CD4-positive, alpha-beta T cell treated with Interleukin-12 subunit alpha and Interleukin-12 subunit beta, for 1 hour (primary cell): ENCODE measurements at regions not wholly inside any gene's neighbourhood (a gene's known extent, or its start where the extent isn't known, plus 50 kb on each side); places are given as distances from the start of the nearest gene placed in this dataset.

Experiments used
- DNase-seq: peaks from one replicate; pipeline ENCODE4 v3.0.0-alpha.2; 2020

- no peak for DNase-seq
These were observed 1414.0 kb upstream of the AGA start for GRCh38 chr4:178856139-178856800.

- DNase-seq: no peak
These were observed 1429.2 kb upstream of the AGA start for GRCh38 chr4:178871476-178871875.

- no peak for DNase-seq
These were observed 1439.7 kb upstream of the AGA start for GRCh38 chr4:178881937-178882336.

- DNase-seq: no peak
These were observed 1451.9 kb upstream of the AGA start for GRCh38 chr4:178894126-178894525.

GRCh38 chr4:178899084-178899483 is 1456.8 kb upstream of the AGA start:
- DNase-seq: no peak

- no peak for DNase-seq
These were observed 1475.5 kb upstream of the AGA start for GRCh38 chr4:178917756-178918155.

GRCh38 chr4:178937130-178937529 is 1494.9 kb upstream of the AGA start:
- DNase-seq: no peak

GRCh38 chr4:178941975-178942374 is 1499.7 kb upstream of the AGA start:
- no peak for DNase-seq

GRCh38 chr4:178953447-178954120 is 1511.3 kb upstream of the AGA start:
- no peak for DNase-seq

GRCh38 chr4:178955614-178956013 is 1513.4 kb upstream of the AGA start:
- DNase-seq: no peak

- DNase-seq: no peak
These were observed 1516.6 kb upstream of the AGA start for GRCh38 chr4:178958725-178959440.

GRCh38 chr4:178963446-178964045 is 1521.3 kb upstream of the AGA start:
- no peak for DNase-seq

GRCh38 chr4:178966644-178967043 is 1524.4 kb upstream of the AGA start:
- no peak for DNase-seq

- no peak for DNase-seq
These were observed 1528.3 kb upstream of the AGA start for GRCh38 chr4:178970433-178971140.

- DNase-seq: no peak
These were observed 1534.6 kb upstream of the AGA start for GRCh38 chr4:178976861-178977260.

- no peak for DNase-seq
These were observed 1551.1 kb upstream of the AGA start for GRCh38 chr4:178993306-178993705.

- DNase-seq: no peak
These were observed 1559.7 kb upstream of the AGA start for GRCh38 chr4:179001918-179002317.

GRCh38 chr4:179007755-179008154 is 1565.5 kb upstream of the AGA start:
- no peak for DNase-seq

GRCh38 chr4:179017581-179017980 is 1575.3 kb upstream of the AGA start:
- DNase-seq: no peak

- no peak for DNase-seq
These were observed 1585.3 kb upstream of the AGA start for GRCh38 chr4:179027569-179027968.

GRCh38 chr4:179028321-179028720 is 1586.1 kb upstream of the AGA start:
- no peak for DNase-seq

GRCh38 chr4:179029683-179030082 is 1587.4 kb upstream of the AGA start:
- no peak for DNase-seq

GRCh38 chr4:179040259-179040658 is 1598.0 kb upstream of the AGA start:
- no peak for DNase-seq
